ENCODE measurements at regions not wholly inside any gene's neighbourhood (a gene's known extent, or its start where the extent isn't known, plus 50 kb on each side); places are given as distances from the start of the nearest gene placed in this dataset.

- TF ChIP-seq POLR2A (IDR thresholded peaks at IDR 0.05; ENCODE audit: control extremely low read depth in 1 of 2, low read depth in 2 of 2, low read length in 2 of 2) (no peak), EP300 (IDR thresholded peaks at IDR 0.05; ENCODE audit: borderline replicate concordance in 1 of 2, low read depth in 2 of 2, low read length in 2 of 2) (no peak), POLR2AphosphoS5 (IDR thresholded peaks at IDR 0.05; ENCODE audit: low read depth, low read length) (no peak), MAFK (IDR thresholded peaks at IDR 0.05; ENCODE audit: low read depth, low read length) (no peak), CTCF (IDR thresholded peaks at IDR 0.05; ENCODE audit: control extremely low read depth in 1 of 3, insufficient read depth in 1 of 3, low read depth in 1 of 3, low read length in 3 of 3) (no peak), KDM1A (IDR thresholded peaks at IDR 0.05; ENCODE audit: borderline replicate concordance, low read length) (no peak)
Observed at GRCh38 chr13:103403148-103403740, 337.0 kb upstream of the SLC10A2 start.
